PC-9 (cell line): ENCODE measurements at regions not wholly inside any gene's neighbourhood (a gene's known extent, or its start where the extent isn't known, plus 50 kb on each side); places are given as distances from the start of the nearest gene placed in this dataset.

ENCODE experiments used
- BruUV-seq: library from RNA; stranded (reverse); fragments of 400-500 nt; replicated peaks from 2 replicates; lab custom pipeline; 2021; lab: Mats Ljungman, UMichigan
- CTCF ChIA-PET: fragments of 300-600 bp; sonication (Branson Sonifier 250); formaldehyde crosslinking; loops from one replicate; lab custom pipeline; 2022; ENCODE audit warnings: antibody characterized with exemption; lab: Charles Lee
- POLR2A ChIA-PET: fragments of 300-600 bp; sonication (Branson Sonifier 250); formaldehyde crosslinking; loops from one replicate; lab custom pipeline; 2022; ENCODE audit warnings: antibody characterized with exemption; ENCODE audit not compliant: unreplicated experiment; lab: Charles Lee
- DNase-seq, 2 experiments: peaks; one replicate each; pipeline versions ENCODE4 v3.0.0 to v3.0.0-alpha.2; 2015 to 2022; ENCODE audit warnings: mixed read lengths in 1 of 2
- H2AFZ ChIP-seq: fragments of 200-600 bp; sonication (generic); 2 replicates; pipeline ENCODE4 v1.8.1; 2017; ENCODE audit warnings: antibody characterized with exemption
- H3F3A ChIP-seq: fragments of 200-600 bp; sonication (generic); 2 replicates; pipeline ENCODE4 v1.8.1; 2017; ENCODE audit warnings: antibody characterized with exemption, mild to moderate bottlenecking, low read depth; ENCODE audit not compliant: insufficient read depth
- H3K27ac ChIP-seq: fragments of 200-600 bp; sonication (generic); 2 replicates; pipeline ENCODE4 v1.6.1; 2016; ENCODE audit warnings: mixed run types
- H3K27me3 ChIP-seq: fragments of 200-600 bp; sonication (generic); 2 replicates; pipeline ENCODE4 v1.6.1; 2016; ENCODE audit warnings: low read depth, mixed run types; ENCODE audit not compliant: insufficient read depth
- H3K36me3 ChIP-seq: fragments of 200-600 bp; sonication (generic); 2 replicates; pipeline ENCODE4 v1.6.1; 2016; ENCODE audit warnings: low read depth, mixed run types
- H3K4me1 ChIP-seq: fragments of 200-600 bp; sonication (generic); replicated peaks from 2 replicates; pipeline ENCODE4 v1.6.1; 2016; ENCODE audit warnings: mixed run types; ENCODE audit not compliant: insufficient read depth
- H3K4me2 ChIP-seq: fragments of 200-600 bp; sonication (generic); 2 replicates; pipeline ENCODE4 v1.6.1; 2017; ENCODE audit warnings: mixed run types
- H3K4me3 ChIP-seq: fragments of 200-600 bp; sonication (generic); 2 replicates; pipeline ENCODE4 v1.6.1; 2016; ENCODE audit warnings: mixed run types
- H3K79me2 ChIP-seq: fragments of 200-600 bp; sonication (generic); 2 replicates; pipeline ENCODE4 v1.6.1; 2017; ENCODE audit warnings: low read depth, mixed run types
- H3K9me2 ChIP-seq: fragments of 200-600 bp; sonication (generic); 2 replicates; pipeline ENCODE4 v1.8.1; 2017; ENCODE audit warnings: mild to moderate bottlenecking; ENCODE audit not compliant: insufficient read depth
- H3K9me3 ChIP-seq: fragments of 200-600 bp; sonication (generic); 2 replicates; pipeline ENCODE4 v1.8.1; 2016; ENCODE audit warnings: low read depth; ENCODE audit not compliant: insufficient read depth
- H4K20me1 ChIP-seq: fragments of 200-600 bp; sonication (generic); 2 replicates; pipeline ENCODE4 v1.8.1; 2017; ENCODE audit not compliant: insufficient read depth
- EZH2 ChIP-seq: fragments of 200-600 bp; sonication (generic); IDR thresholded peaks from 2 replicates; pipeline ENCODE4 v1.8.0; 2017; ENCODE audit warnings: antibody characterized with exemption, low read depth
- intact Hi-C: fragments of 100-400 bp; cut with micrococcal nuclease; formaldehyde crosslinking; loops from one replicate; pipeline ENCODE4 v1.10.0; 2022; ENCODE audit not compliant: unreplicated experiment
- TF ChIP-seq, protein P1 (sequence below): fragments of 200-600 bp; sonication (generic); conservative IDR thresholded peaks from 2 replicates; pipeline ENCODE4 v1.6.1; 2017; ENCODE audit warnings: mixed run types, antibody characterized with exemption, mild to moderate bottlenecking, moderate library complexity

DNA sequence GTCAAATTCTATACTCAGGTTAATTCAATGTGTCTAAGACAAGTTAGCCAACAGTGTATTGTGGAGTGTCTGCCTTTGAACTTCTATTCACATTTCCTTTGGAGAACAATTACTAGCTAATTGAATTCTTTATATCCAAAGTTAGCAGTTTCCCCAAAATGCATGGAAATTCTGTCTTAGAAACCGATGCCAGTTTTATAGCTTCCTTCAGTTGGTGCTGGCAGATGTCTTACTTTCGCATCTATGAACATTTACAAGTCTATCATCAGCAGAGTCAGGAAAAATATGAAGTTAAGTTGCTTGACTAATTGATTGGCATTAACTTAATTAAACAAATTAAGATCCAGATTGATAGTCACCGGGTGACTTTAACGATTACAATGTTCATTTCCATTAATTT lies 527.6 kb upstream of the CDH18 start:
- H3K27ac ChIP-seq, result no peak overlapping the region
- no peak overlapping the region for H2AFZ ChIP-seq
- intact Hi-C loops, result no loop called here
- H3K4me1 ChIP-seq, result no peaks in the 10 kb centered on the region
- H3K4me2 ChIP-seq, result no peak overlapping the region
- no peak for DNase-seq
- no peaks in the 10 kb centered on the region for H3K36me3 ChIP-seq
- no peak for TF ChIP-seq EZH2
- TF ChIP-seq, protein P1, sequence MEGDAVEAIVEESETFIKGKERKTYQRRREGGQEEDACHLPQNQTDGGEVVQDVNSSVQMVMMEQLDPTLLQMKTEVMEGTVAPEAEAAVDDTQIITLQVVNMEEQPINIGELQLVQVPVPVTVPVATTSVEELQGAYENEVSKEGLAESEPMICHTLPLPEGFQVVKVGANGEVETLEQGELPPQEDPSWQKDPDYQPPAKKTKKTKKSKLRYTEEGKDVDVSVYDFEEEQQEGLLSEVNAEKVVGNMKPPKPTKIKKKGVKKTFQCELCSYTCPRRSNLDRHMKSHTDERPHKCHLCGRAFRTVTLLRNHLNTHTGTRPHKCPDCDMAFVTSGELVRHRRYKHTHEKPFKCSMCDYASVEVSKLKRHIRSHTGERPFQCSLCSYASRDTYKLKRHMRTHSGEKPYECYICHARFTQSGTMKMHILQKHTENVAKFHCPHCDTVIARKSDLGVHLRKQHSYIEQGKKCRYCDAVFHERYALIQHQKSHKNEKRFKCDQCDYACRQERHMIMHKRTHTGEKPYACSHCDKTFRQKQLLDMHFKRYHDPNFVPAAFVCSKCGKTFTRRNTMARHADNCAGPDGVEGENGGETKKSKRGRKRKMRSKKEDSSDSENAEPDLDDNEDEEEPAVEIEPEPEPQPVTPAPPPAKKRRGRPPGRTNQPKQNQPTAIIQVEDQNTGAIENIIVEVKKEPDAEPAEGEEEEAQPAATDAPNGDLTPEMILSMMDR, result no peak
- H3K79me2 ChIP-seq, result no peaks in the 10 kb centered on the region
- no peaks in the 10 kb centered on the region for H3K9me3 ChIP-seq
- CTCF ChIA-PET, result no interaction called here
- BruUV-seq, result no TSS peak
- no peaks in the 10 kb centered on the region for H3K27me3 ChIP-seq
- H3K4me3 ChIP-seq, result no peak overlapping the region
- POLR2A ChIA-PET, result no interaction called here
- H4K20me1 ChIP-seq, result no peaks in the 10 kb centered on the region
- no peaks in the 10 kb centered on the region for H3F3A ChIP-seq
- H3K9me2 ChIP-seq, result no peaks in the 10 kb centered on the region

DNA sequence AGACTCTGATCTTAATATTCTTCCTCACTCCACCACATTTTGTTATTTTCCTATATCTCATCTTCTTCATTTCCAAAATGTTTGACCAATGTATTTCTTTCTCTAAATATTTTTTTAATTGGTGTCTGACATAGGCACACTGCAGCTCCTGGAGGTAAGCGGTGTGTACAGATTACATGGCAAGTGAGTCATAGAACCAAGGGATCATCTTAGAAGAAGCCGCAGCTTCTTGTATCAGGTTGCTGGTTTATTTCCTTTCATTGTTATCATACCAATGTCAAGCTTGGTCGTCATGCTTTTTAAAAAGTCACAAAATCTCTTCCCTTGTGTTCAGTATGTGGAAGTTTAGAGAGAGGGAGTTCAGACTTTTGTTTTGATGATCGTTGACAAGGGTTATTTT lies 526.1 kb upstream of the CDH18 start:
- Histone ChIP-seq H3K4me2 (no peak overlapping the region), H3K4me3 (no peak overlapping the region), H3K9me3 (no peaks in the 10 kb centered on the region), H3K9me2 (no peaks in the 10 kb centered on the region), H3K36me3 (no peaks in the 10 kb centered on the region), H3K4me1 (no peaks in the 10 kb centered on the region), H4K20me1 (no peaks in the 10 kb centered on the region), H3K27me3 (no peaks in the 10 kb centered on the region), H3K79me2 (no peaks in the 10 kb centered on the region), H3K27ac (no peak overlapping the region), H2AFZ (no peak overlapping the region), H3F3A (no peaks in the 10 kb centered on the region)
- CTCF ChIA-PET, result no interaction called here
- DNase-seq, result no peak
- BruUV-seq, result no TSS peak
- TF ChIP-seq EZH2, result no peak
- TF ChIP-seq, protein P1, result no peak
- intact Hi-C loops, result no loop called here
- POLR2A ChIA-PET, result no interaction called here

DNA sequence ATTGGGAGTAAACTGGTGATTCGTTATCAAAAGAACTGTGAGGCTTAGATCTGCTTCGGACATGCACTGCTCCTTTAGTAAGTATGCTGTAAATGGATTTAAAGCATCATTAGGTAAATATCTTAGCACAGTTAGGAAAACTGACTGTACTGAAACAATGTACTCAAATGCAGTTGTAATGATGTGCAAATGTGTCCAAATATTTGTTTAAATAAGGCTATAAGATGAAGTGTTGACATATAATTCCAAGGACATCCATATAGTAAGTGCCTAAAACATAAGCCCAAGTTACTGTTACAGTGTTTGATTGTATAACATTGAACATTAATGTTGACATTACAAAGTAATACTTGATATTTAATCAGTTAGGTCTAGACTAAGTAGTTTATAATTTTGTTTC lies 512.5 kb upstream of the CDH18 start:
- TF ChIP-seq, protein P1, result no peak
- no peak for TF ChIP-seq EZH2
- Histone ChIP-seq H3K27ac (no peak overlapping the region), H3K9me3 (no peaks in the 10 kb centered on the region), H3F3A (no peaks in the 10 kb centered on the region), H4K20me1 (no peaks in the 10 kb centered on the region), H2AFZ (no peak overlapping the region), H3K27me3 (no peaks in the 10 kb centered on the region), H3K9me2 (no peaks in the 10 kb centered on the region), H3K36me3 (no peaks in the 10 kb centered on the region), H3K79me2 (no peaks in the 10 kb centered on the region), H3K4me3 (no peak overlapping the region), H3K4me1 (no peaks in the 10 kb centered on the region), H3K4me2 (no peak overlapping the region)
- CTCF ChIA-PET, result no interaction called here
- intact Hi-C loops, result no loop called here
- POLR2A ChIA-PET, result no interaction called here
- no peak for DNase-seq
- no TSS peak for BruUV-seq
